NCI-H2196 (cell line): ENCODE measurements at regions not wholly inside any gene's neighbourhood (a gene's known extent, or its start where the extent isn't known, plus 50 kb on each side); places are given as distances from the start of the nearest gene placed in this dataset.
"Not testable (repeated sequence)": the region's sequence is repeated elsewhere in the genome, so short reads cannot be mapped to it uniquely, and the experiment has no call there.

ENCODE experiments used
- DNase-seq: peaks from one replicate; lab custom pipeline; 2025; ENCODE audit not compliant: unreplicated experiment; lab: John Stamatoyannopoulos, UW

GRCh38 chr12:13518034-13518433 is 321.5 kb downstream of the EMP1 start:
- not testable (repeated sequence) for DNase-seq

- no peak for DNase-seq
These were observed 313.2 kb downstream of the EMP1 start for GRCh38 chr12:13509740-13510139.

GRCh38 chr12:13505636-13506035 is 309.1 kb downstream of the EMP1 start:
- no peak for DNase-seq

GRCh38 chr12:13505224-13505623 is 308.7 kb downstream of the EMP1 start:
- no peak for DNase-seq

- no peak for DNase-seq
These were observed 308.2 kb downstream of the EMP1 start for GRCh38 chr12:13504736-13505135.

GRCh38 chr12:13504074-13504473 is 307.5 kb downstream of the EMP1 start:
- DNase-seq = no peak

GRCh38 chr12:13503094-13503835 is 306.7 kb downstream of the EMP1 start:
- DNase-seq = no peak

- no peak for DNase-seq
These were observed 302.5 kb downstream of the EMP1 start for GRCh38 chr12:13499008-13499407.

- DNase-seq = no peak
These were observed 299.6 kb downstream of the EMP1 start for GRCh38 chr12:13496111-13496510.

- no peak for DNase-seq
These were observed 292.7 kb downstream of the EMP1 start for GRCh38 chr12:13489246-13489645.

GRCh38 chr12:13487326-13487725 is 290.8 kb downstream of the EMP1 start:
- no peak for DNase-seq

GRCh38 chr12:13486794-13487193 is 290.3 kb downstream of the EMP1 start:
- DNase-seq = no peak

GRCh38 chr12:13478650-13479181 is 282.2 kb downstream of the EMP1 start:
- DNase-seq = no peak

GRCh38 chr12:13474381-13474780 is 277.9 kb downstream of the EMP1 start:
- no peak for DNase-seq

- DNase-seq = no peak
These were observed 276.2 kb downstream of the EMP1 start for GRCh38 chr12:13472690-13473089.

- no peak for DNase-seq
These were observed 274.9 kb downstream of the EMP1 start for GRCh38 chr12:13471471-13471870.

GRCh38 chr12:13465635-13466034 is 269.1 kb downstream of the EMP1 start:
- DNase-seq = no peak

GRCh38 chr12:13463189-13463588 is 266.7 kb downstream of the EMP1 start:
- DNase-seq = no peak

- no peak for DNase-seq
These were observed 265.9 kb downstream of the EMP1 start for GRCh38 chr12:13462450-13462849.

GRCh38 chr12:13455778-13456144 is 259.2 kb downstream of the EMP1 start:
- no peak for DNase-seq

GRCh38 chr12:13454991-13455777 is 258.7 kb downstream of the EMP1 start:
- DNase-seq = no peak

GRCh38 chr12:13452955-13453570 is 256.5 kb downstream of the EMP1 start:
- DNase-seq = no peak
